ENCODE measurements at regions not wholly inside any gene's neighbourhood (a gene's known extent, or its start where the extent isn't known, plus 50 kb on each side); places are given as distances from the start of the nearest gene placed in this dataset.

GRCh38 chr13:30077240-30077735 lies 226.9 kb upstream of the UBL3 start:
- H3K27me3 ChIP-seq (ENCODE audit: control insufficient read depth in 2 of 2, insufficient read depth in 2 of 2, low read length in 2 of 2) = peaks cover 0 to 14% of the 10 kb centered on the region in 2 experiments; a peak in 3 of 5 replicates
- no peak overlapping the region for H3K9ac ChIP-seq (ENCODE audit: insufficient read depth in 1 of 2, low read depth in 2 of 2, low read length in 2 of 2)
- H3K27ac ChIP-seq (ENCODE audit: extremely low read depth, low read depth, low read length) = no peak overlapping the region
- H3K4me2 ChIP-seq (ENCODE audit: insufficient read depth, low read length) = no peak overlapping the region
- no peaks in the 10 kb centered on the region for H4K20me1 ChIP-seq (replicated peaks; ENCODE audit: control insufficient read depth, insufficient read depth, low read length)
- H3K36me3 ChIP-seq (ENCODE audit: control insufficient read depth, insufficient read depth, low read length) = no peaks in the 10 kb centered on the region
- no peaks in the 10 kb centered on the region; the same call in 1 of the 2 replicates for H3K9me3 ChIP-seq (replicated peaks; ENCODE audit: control insufficient read depth, insufficient read depth, low read depth, low read length)
- ATAC-seq = no peak
- no peaks in the 10 kb centered on the region for H3K9me1 ChIP-seq (ENCODE audit: control insufficient read depth, insufficient read depth, low read length)
- ChIA-PET POLR2A (interaction anchor here (1.1 kb wide), 1 partner anchor 34 kb away, joined by 3 read pairs; no protein-coding TSS in a partner anchor), CTCF (ENCODE audit: low intra/inter-chr PET ratio) (no interaction called here)
- 0% methylated on average over 4 of the region's 4 CpGs for WGBS (ENCODE audit: insufficient coverage, low coverage, missing lambda C conversion rate)
- TF ChIP-seq BCOR (IDR thresholded peaks at IDR 0.05) (no peak), HES1 (IDR thresholded peaks at IDR 0.05; ENCODE audit: low read depth) (no peak), SAFB2 (IDR thresholded peaks at IDR 0.05; ENCODE audit: borderline replicate concordance, low read depth, low read length, severe bottlenecking) (no peak), NFXL1 (CRISPR knock-in tag; IDR thresholded peaks at IDR 0.05) (no peak), FOSL1 (tag; conservative IDR thresholded peaks at IDR 0.05) (no peak), DIDO1 (tag; IDR thresholded peaks at IDR 0.05; ENCODE audit: low read depth) (no peak), ZBTB43 (CRISPR knock-in tag; IDR thresholded peaks at IDR 0.05) (no peak), CHD2 (IDR thresholded peaks at IDR 0.05; ENCODE audit: low read depth, low read length) (no peak), ZNF274 (IDR thresholded peaks at IDR 0.05; ENCODE audit: borderline replicate concordance, low read depth, low read length) (no peak)
- H2AFZ ChIP-seq (ENCODE audit: low read depth, low read length) = no peak overlapping the region
- in situ Hi-C loops (cut with MboI) (no loop called here), intact Hi-C loops (cut with micrococcal nuclease) (no loop called here)
- no peak for FAIRE-seq
- no peak overlapping the region for H3K4me3 ChIP-seq
- DNase-seq (ENCODE audit: extremely low read depth in 1 of 4, low spot score in 3 of 4) = no peak
- H3K4me1 ChIP-seq (replicated peaks in 1 of 2; ENCODE audit: control insufficient read depth in 2 of 2, insufficient read depth in 2 of 2, low read length in 2 of 2) = no peaks in the 10 kb centered on the region
- H3K79me2 ChIP-seq (ENCODE audit: control insufficient read depth, insufficient read depth, low read length) = no peaks in the 10 kb centered on the region
- no TSS peak for BruUV-seq (replicated peaks)
